ENCODE measurements at regions not wholly inside any gene's neighbourhood (a gene's known extent, or its start where the extent isn't known, plus 50 kb on each side); places are given as distances from the start of the nearest gene placed in this dataset.
"Not testable (repeated sequence)": the region's sequence is repeated elsewhere in the genome, so short reads cannot be mapped to it uniquely, and the experiment has no call there.

- ChIA-PET CTCF (no interaction called here), POLR2A (no interaction called here)
- no peak for DNase-seq (ENCODE audit: extremely low spot score)
- TF ChIP-seq PKNOX1 (IDR thresholded peaks at IDR 0.05) (no peak), LEF1 (IDR thresholded peaks at IDR 0.05; ENCODE audit: borderline replicate concordance) (no peak), TARDBP (IDR thresholded peaks at IDR 0.05) (no peak), L3MBTL2 (conservative IDR thresholded peaks at IDR 0.05) (no peak), BHLHE40 (IDR thresholded peaks at IDR 0.05; ENCODE audit: borderline replicate concordance) (no peak), FOXA1 (IDR thresholded peaks at IDR 0.05) (no peak)
Observed at GRCh38 chr3:126285369-126285768, 71.8 kb downstream of the KLF15 start.

- DNase-seq (ENCODE audit: extremely low spot score), result no peak
- POLR2A ChIA-PET, result no interaction called here
- TF ChIP-seq FOXM1 (IDR thresholded peaks at IDR 0.05; ENCODE audit: borderline replicate concordance), result no peak
- no peak for TF ChIP-seq BHLHE40 (IDR thresholded peaks at IDR 0.05; ENCODE audit: borderline replicate concordance)
- no peak for TF ChIP-seq FOXK2 (IDR thresholded peaks at IDR 0.05)
- TF ChIP-seq SP1 (IDR thresholded peaks at IDR 0.05), result no peak
- no peak for TF ChIP-seq ZNF384 (IDR thresholded peaks at IDR 0.05)
- TF ChIP-seq PKNOX1 (IDR thresholded peaks at IDR 0.05), result no peak
- no peak for TF ChIP-seq FOXA1 (IDR thresholded peaks at IDR 0.05)
- no peak for TF ChIP-seq NFRKB (IDR thresholded peaks at IDR 0.05)
- no peak for TF ChIP-seq ARNT (IDR thresholded peaks at IDR 0.05)
- CTCF ChIA-PET, result no interaction called here
Observed at GRCh38 chr3:126284258-126284904, 72.8 kb downstream of the KLF15 start.

GRCh38 chr3:126283651-126284050 lies 73.6 kb downstream of the KLF15 start:
- DNase-seq (ENCODE audit: extremely low spot score); POLR2A ChIA-PET; CTCF ChIA-PET: not testable (repeated sequence)

- CTCF ChIA-PET, result no interaction called here
- DNase-seq (ENCODE audit: extremely low spot score), result no peak
- POLR2A ChIA-PET, result no interaction called here
- no peak for TF ChIP-seq BHLHE40 (IDR thresholded peaks at IDR 0.05; ENCODE audit: borderline replicate concordance)
- TF ChIP-seq CTBP1 (IDR thresholded peaks at IDR 0.05; ENCODE audit: borderline replicate concordance), result no peak
- no peak for TF ChIP-seq SUZ12 (IDR thresholded peaks at IDR 0.05)
- TF ChIP-seq L3MBTL2 (conservative IDR thresholded peaks at IDR 0.05), result no peak
- TF ChIP-seq ARNT (IDR thresholded peaks at IDR 0.05), result no peak
- TF ChIP-seq SP1 (IDR thresholded peaks at IDR 0.05), result no peak
- TF ChIP-seq NFRKB (IDR thresholded peaks at IDR 0.05), result no peak
- no peak for TF ChIP-seq TARDBP (IDR thresholded peaks at IDR 0.05)
Observed at GRCh38 chr3:126279853-126280252, 77.4 kb downstream of the KLF15 start.

GRCh38 chr3:126277629-126278378 lies 79.4 kb downstream of the KLF15 start:
- ChIA-PET CTCF (no interaction called here), POLR2A (no interaction called here)
- no peak for DNase-seq (ENCODE audit: extremely low spot score)

GRCh38 chr3:126275620-126275904 lies 81.6 kb downstream of the KLF15 start:
- ChIA-PET POLR2A (no interaction called here), CTCF (no interaction called here)
- DNase-seq (ENCODE audit: extremely low spot score), result no peak
- TF ChIP-seq ARNT (IDR thresholded peaks at IDR 0.05), result no peak
- TF ChIP-seq HDGF (IDR thresholded peaks at IDR 0.05; ENCODE audit: borderline replicate concordance), result no peak
- no peak for TF ChIP-seq PKNOX1 (IDR thresholded peaks at IDR 0.05)
- TF ChIP-seq ELF4 (IDR thresholded peaks at IDR 0.05), result no peak
- no peak for TF ChIP-seq ZNF384 (IDR thresholded peaks at IDR 0.05)
- TF ChIP-seq TARDBP (IDR thresholded peaks at IDR 0.05), result no peak
- no peak for TF ChIP-seq FOXA1 (IDR thresholded peaks at IDR 0.05)
- TF ChIP-seq NFRKB (IDR thresholded peaks at IDR 0.05), result no peak
- no peak for TF ChIP-seq BHLHE40 (IDR thresholded peaks at IDR 0.05; ENCODE audit: borderline replicate concordance)
- TF ChIP-seq CTBP1 (IDR thresholded peaks at IDR 0.05; ENCODE audit: borderline replicate concordance), result no peak
- TF ChIP-seq FOXK2 (IDR thresholded peaks at IDR 0.05), result no peak
- TF ChIP-seq SP1 (IDR thresholded peaks at IDR 0.05), result no peak

More at GRCh38 chr3:126277629-126278378, 79.4 kb downstream of the KLF15 start:
- TF ChIP-seq HDGF (IDR thresholded peaks at IDR 0.05; ENCODE audit: borderline replicate concordance) (no peak), CTBP1 (IDR thresholded peaks at IDR 0.05; ENCODE audit: borderline replicate concordance) (no peak), FOXA1 (IDR thresholded peaks at IDR 0.05) (no peak), L3MBTL2 (conservative IDR thresholded peaks at IDR 0.05) (no peak), LEF1 (IDR thresholded peaks at IDR 0.05; ENCODE audit: borderline replicate concordance) (no peak), ARNT (IDR thresholded peaks at IDR 0.05) (no peak), FOXM1 (IDR thresholded peaks at IDR 0.05; ENCODE audit: borderline replicate concordance) (no peak)
